Breast epithelium (tissue), 3 donors: ENCODE measurements at regions not wholly inside any gene's neighbourhood (a gene's known extent, or its start where the extent isn't known, plus 50 kb on each side); places are given as distances from the start of the nearest gene placed in this dataset.

Experiments
- POLR2A ChIP-seq: fragments of 450-650 bp; IDR thresholded peaks from one replicate; pipeline ENCODE4 v1.6.1; 2016; ENCODE audit warnings: antibody characterized with exemption, mild to moderate bottlenecking, moderate library complexity
- TF ChIP-seq, protein P1 (sequence below), 3 donors: fragments of 450-650 bp; IDR thresholded peaks; one replicate each; pipeline ENCODE4 v1.5.1; 2016 to 2017; ENCODE audit warnings: antibody characterized with exemption in 3 of 3, mild to moderate bottlenecking in 3 of 3, moderate library complexity in 3 of 3

DNA sequence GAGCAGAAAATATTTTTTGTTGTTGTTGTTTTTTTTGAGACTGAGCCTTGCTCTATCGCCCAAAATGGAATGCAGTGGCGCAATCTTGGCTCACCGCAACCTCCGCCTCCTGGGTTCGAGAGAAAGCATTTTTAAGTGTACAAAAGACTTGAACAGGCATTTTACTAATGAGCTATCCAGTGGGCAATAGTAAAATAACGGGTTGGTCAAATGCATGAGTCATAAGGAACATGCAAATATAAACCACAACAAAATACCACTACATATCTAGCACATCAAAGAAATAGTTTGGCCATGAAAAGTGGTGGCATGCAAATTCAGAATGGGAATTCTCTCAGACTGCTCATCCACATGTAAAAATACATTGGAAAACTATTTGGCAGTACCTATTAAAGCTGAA lies 71.7 kb upstream of the TMEM106B start:
- no peak for TF ChIP-seq POLR2A
- TF ChIP-seq, protein P1, sequence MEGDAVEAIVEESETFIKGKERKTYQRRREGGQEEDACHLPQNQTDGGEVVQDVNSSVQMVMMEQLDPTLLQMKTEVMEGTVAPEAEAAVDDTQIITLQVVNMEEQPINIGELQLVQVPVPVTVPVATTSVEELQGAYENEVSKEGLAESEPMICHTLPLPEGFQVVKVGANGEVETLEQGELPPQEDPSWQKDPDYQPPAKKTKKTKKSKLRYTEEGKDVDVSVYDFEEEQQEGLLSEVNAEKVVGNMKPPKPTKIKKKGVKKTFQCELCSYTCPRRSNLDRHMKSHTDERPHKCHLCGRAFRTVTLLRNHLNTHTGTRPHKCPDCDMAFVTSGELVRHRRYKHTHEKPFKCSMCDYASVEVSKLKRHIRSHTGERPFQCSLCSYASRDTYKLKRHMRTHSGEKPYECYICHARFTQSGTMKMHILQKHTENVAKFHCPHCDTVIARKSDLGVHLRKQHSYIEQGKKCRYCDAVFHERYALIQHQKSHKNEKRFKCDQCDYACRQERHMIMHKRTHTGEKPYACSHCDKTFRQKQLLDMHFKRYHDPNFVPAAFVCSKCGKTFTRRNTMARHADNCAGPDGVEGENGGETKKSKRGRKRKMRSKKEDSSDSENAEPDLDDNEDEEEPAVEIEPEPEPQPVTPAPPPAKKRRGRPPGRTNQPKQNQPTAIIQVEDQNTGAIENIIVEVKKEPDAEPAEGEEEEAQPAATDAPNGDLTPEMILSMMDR (IDR thresholded peaks at IDR 0.05), result no peak
